Panc1 (cell line): ENCODE measurements at regions not wholly inside any gene's neighbourhood (a gene's known extent, or its start where the extent isn't known, plus 50 kb on each side); places are given as distances from the start of the nearest gene placed in this dataset.

ENCODE experiments used
- ATAC-seq: fragments of 200-7000 bp; cut with Tn5 transposase; 2 replicates; pipeline ENCODE4 v1.9.1; 2020; ENCODE audit warnings: mild to moderate bottlenecking, moderate library complexity
- BruUV-seq: library from RNA; stranded (reverse); fragments of 400-500 nt; replicated peaks from 2 replicates; lab custom pipeline; 2021; lab: Mats Ljungman, UMichigan
- CTCF ChIA-PET: fragments of 300-600 bp; sonication (Branson Sonifier 250); formaldehyde crosslinking; loops from one replicate; lab custom pipeline; 2022; ENCODE audit warnings: antibody characterized with exemption; lab: Charles Lee
- POLR2A ChIA-PET: fragments of 300-600 bp; sonication (Branson Sonifier 250); formaldehyde crosslinking; loops from one replicate; lab custom pipeline; 2022; ENCODE audit warnings: antibody characterized with exemption; lab: Charles Lee
- DNase-seq: peaks from one replicate; pipeline ENCODE4 v3.0.0-alpha.2; 2010; ENCODE audit warnings: low read depth, low spot score
- H3K27ac ChIP-seq: 2 replicates; pipeline ENCODE4 v1.5.1; 2011; ENCODE audit warnings: mild to moderate bottlenecking, low read length, inconsistent platforms
- H3K27me3 ChIP-seq: fragments of 200-500 bp; sonication (Bioruptor generic); 2 replicates; pipeline ENCODE4 v1.6.0; 2014; ENCODE audit warnings: low read length, inconsistent platforms; ENCODE audit not compliant: control insufficient read depth, insufficient read depth
- H3K36me3 ChIP-seq: fragments of 200-500 bp; sonication (Bioruptor generic); 2 replicates; pipeline ENCODE4 v1.5.1; 2014; ENCODE audit warnings: inconsistent platforms, mild to moderate bottlenecking, low read length, moderate library complexity; ENCODE audit not compliant: control insufficient read depth, insufficient read depth
- H3K4me1 ChIP-seq: 2 replicates; pipeline ENCODE4 v1.5.1; 2011; ENCODE audit warnings: inconsistent platforms, mild to moderate bottlenecking, low read length, moderate library complexity; ENCODE audit not compliant: control insufficient read depth, insufficient read depth
- H3K4me3 ChIP-seq, 2 experiments: 2 replicates each; pipeline ENCODE4 v1.5.1; 2011 to 2012; ENCODE audit warnings: low read depth in 2 of 2, low read length in 2 of 2, mild to moderate bottlenecking in 2 of 2, inconsistent platforms in 1 of 2, moderate library complexity in 1 of 2
- H3K9me3 ChIP-seq: fragments of 200-500 bp; sonication (Bioruptor generic); 2 replicates; pipeline ENCODE4 v1.5.1; 2014; ENCODE audit warnings: low read depth, mild to moderate bottlenecking, inconsistent platforms, low read length, moderate library complexity; ENCODE audit not compliant: control insufficient read depth, insufficient read depth
- POLR2AphosphoS5 ChIP-seq: IDR thresholded peaks from 2 replicates; pipeline ENCODE4 v1.6.1; 2012; ENCODE audit warnings: mild to moderate bottlenecking, low read depth, low read length, moderate library complexity
- REST ChIP-seq, 2 experiments: IDR thresholded peaks; 2 replicates each; pipeline ENCODE4 v1.6.1; 2011 to 2012; ENCODE audit warnings: low read depth in 2 of 2, control low read depth in 1 of 2, low read length in 1 of 2, mild to moderate bottlenecking in 1 of 2, moderate library complexity in 1 of 2; ENCODE audit not compliant: insufficient read depth in 1 of 2
- SIN3A ChIP-seq: IDR thresholded peaks from 2 replicates; pipeline ENCODE4 v1.6.1; 2012; ENCODE audit warnings: low read depth, mild to moderate bottlenecking, low read length, moderate library complexity, borderline replicate concordance; ENCODE audit not compliant: insufficient read depth
- TCF7L2 ChIP-seq: IDR thresholded peaks from 2 replicates; pipeline ENCODE4 v1.6.1; 2011; ENCODE audit warnings: mild to moderate bottlenecking, low read depth, low read length, inconsistent platforms
- in situ Hi-C: cut with HindIII; loops from 2 replicates; pipeline ENCODE4 v1.10.0; 2016; ENCODE audit warnings: low sequenced_read_pairs, low pct_unique_long_range_greater_than_20kb
- intact Hi-C: fragments of 100-400 bp; cut with micrococcal nuclease; formaldehyde crosslinking; loops from one replicate; pipeline ENCODE4 v1.10.0; 2022; ENCODE audit not compliant: unreplicated experiment
- TF ChIP-seq, protein P1 (sequence below): fragments of 450-650 bp; IDR thresholded peaks from 2 replicates; pipeline ENCODE4 v1.5.1; 2017; ENCODE audit warnings: mild to moderate bottlenecking

- H3K9me3 ChIP-seq = no peaks in the 10 kb centered on the region; the same call in 1 of the 2 replicates
- H3K36me3 ChIP-seq = no peaks in the 10 kb centered on the region
- TF ChIP-seq REST (IDR thresholded peaks at IDR 0.05; ENCODE audit: insufficient read depth in 1 of 2, low read depth in 2 of 2, low read length in 1 of 2) = no peak
- no peak for TF ChIP-seq TCF7L2
- TF ChIP-seq, protein P1, sequence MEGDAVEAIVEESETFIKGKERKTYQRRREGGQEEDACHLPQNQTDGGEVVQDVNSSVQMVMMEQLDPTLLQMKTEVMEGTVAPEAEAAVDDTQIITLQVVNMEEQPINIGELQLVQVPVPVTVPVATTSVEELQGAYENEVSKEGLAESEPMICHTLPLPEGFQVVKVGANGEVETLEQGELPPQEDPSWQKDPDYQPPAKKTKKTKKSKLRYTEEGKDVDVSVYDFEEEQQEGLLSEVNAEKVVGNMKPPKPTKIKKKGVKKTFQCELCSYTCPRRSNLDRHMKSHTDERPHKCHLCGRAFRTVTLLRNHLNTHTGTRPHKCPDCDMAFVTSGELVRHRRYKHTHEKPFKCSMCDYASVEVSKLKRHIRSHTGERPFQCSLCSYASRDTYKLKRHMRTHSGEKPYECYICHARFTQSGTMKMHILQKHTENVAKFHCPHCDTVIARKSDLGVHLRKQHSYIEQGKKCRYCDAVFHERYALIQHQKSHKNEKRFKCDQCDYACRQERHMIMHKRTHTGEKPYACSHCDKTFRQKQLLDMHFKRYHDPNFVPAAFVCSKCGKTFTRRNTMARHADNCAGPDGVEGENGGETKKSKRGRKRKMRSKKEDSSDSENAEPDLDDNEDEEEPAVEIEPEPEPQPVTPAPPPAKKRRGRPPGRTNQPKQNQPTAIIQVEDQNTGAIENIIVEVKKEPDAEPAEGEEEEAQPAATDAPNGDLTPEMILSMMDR = no peak
- no peak for TF ChIP-seq POLR2AphosphoS5
- no peak for TF ChIP-seq SIN3A
- intact Hi-C loops (no loop called here), in situ Hi-C loops (no loop called here)
- no TSS peak for BruUV-seq
- no peak for DNase-seq
- H3K4me1 ChIP-seq = no peaks in the 10 kb centered on the region
- H3K27me3 ChIP-seq = no peaks in the 10 kb centered on the region; the same call in 1 of the 2 replicates
- CTCF ChIA-PET = no interaction called here
- H3K4me3 ChIP-seq = no peak overlapping the region
- ATAC-seq = no peak
- no peak overlapping the region for H3K27ac ChIP-seq
- POLR2A ChIA-PET = no interaction called here
Measured at GRCh38 chr2:236638707-236639106, 69.1 kb downstream of the ACKR3 start.

DNA sequence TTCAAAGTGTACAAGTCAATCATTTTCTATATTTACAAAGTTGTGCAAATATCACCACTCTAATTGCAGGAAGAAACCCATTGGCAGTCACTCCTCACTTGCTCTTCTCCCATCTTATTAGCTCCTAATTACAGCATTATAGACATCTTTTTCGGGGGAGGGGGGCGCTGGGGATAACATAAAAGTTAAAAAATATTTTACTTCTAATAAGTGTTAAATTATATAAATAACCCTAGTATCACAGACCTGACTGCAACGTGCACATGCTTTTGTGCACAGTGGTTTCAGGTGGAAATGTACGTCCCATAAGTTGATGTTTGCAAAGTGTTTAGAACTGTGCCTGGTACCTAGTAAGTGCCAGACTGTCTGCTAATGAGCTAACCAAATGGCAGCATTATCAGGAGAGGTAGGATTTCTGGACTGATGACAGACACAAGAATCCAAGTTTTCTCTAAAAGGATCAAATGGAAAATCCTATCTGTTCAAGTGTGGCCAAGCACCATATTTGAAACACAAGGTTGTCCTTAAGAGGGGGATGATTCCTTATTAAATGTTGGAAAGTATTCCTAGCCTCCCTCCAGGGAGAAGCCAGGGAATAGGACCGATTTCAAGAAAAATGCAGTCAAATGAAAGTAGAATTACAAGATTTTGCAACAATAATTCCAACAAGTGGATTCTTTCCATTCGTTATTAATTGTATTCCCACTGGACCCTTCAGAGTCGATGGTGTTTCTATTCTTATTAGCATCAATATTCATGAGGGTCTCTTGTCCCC is 70.0 kb downstream of the ACKR3 start:
- Histone ChIP-seq H3K27ac (no peak overlapping the region), H3K27me3 (no peaks in the 10 kb centered on the region), H3K4me3 (no peak overlapping the region), H3K9me3 (no peaks in the 10 kb centered on the region; the same call in 1 of the 2 replicates), H3K36me3 (no peaks in the 10 kb centered on the region), H3K4me1 (no peaks in the 10 kb centered on the region)
- intact Hi-C loops = no loop called here
- ChIA-PET CTCF (no interaction called here), POLR2A (no interaction called here)
- in situ Hi-C loops = no loop called here
- no peak for DNase-seq
- no TSS peak for BruUV-seq
- TF ChIP-seq, protein P1 = no peak
- TF ChIP-seq SIN3A (no peak), POLR2AphosphoS5 (no peak), TCF7L2 (no peak), REST (IDR thresholded peaks at IDR 0.05; ENCODE audit: insufficient read depth in 1 of 2, low read depth in 2 of 2, low read length in 1 of 2) (no peak)
- ATAC-seq = no peak
